OCI-LY7 (cell line): ENCODE measurements at regions not wholly inside any gene's neighbourhood (a gene's known extent, or its start where the extent isn't known, plus 50 kb on each side); places are given as distances from the start of the nearest gene placed in this dataset.

Experiments
- BruUV-seq: library from RNA; stranded (reverse); fragments of 400-500 nt; replicated peaks from 2 replicates; lab custom pipeline; 2021; lab: Mats Ljungman, UMichigan
- CTCF ChIA-PET: fragments of 300-600 bp; sonication (Branson Sonifier 250); formaldehyde crosslinking; loops from one replicate; lab custom pipeline; 2022; ENCODE audit warnings: antibody characterized with exemption; ENCODE audit not compliant: unreplicated experiment; lab: Charles Lee
- POLR2A ChIA-PET: fragments of 300-600 bp; sonication (Branson Sonifier 250); formaldehyde crosslinking; loops from one replicate; lab custom pipeline; 2022; ENCODE audit warnings: antibody characterized with exemption; lab: Charles Lee
- DNase-seq: peaks from one replicate; pipeline ENCODE4 v3.0.0-alpha.2; 2015; ENCODE audit warnings: low spot score
- H2AFZ ChIP-seq: fragments of 200-600 bp; sonication (generic), shearing (Covaris generic); 2 replicates; pipeline ENCODE4 v1.6.1; 2014; ENCODE audit warnings: mild to moderate bottlenecking, antibody characterized with exemption, low read length, moderate library complexity
- H3K27ac ChIP-seq: fragments of 200-600 bp; sonication (generic); 2 replicates; pipeline ENCODE4 v1.5.1; 2014; ENCODE audit warnings: mixed run types, low read depth, mild to moderate bottlenecking, moderate library complexity, low read length, inconsistent platforms; ENCODE audit not compliant: poor library complexity, severe bottlenecking
- H3K36me3 ChIP-seq: fragments of 200-600 bp; sonication (generic); 2 replicates; pipeline ENCODE4 v1.6.1; 2014; ENCODE audit warnings: mild to moderate bottlenecking, antibody characterized with exemption, low read length, moderate library complexity, mixed read lengths; ENCODE audit not compliant: insufficient read depth
- H3K4me1 ChIP-seq: fragments of 200-600 bp; sonication (generic); 2 replicates; pipeline ENCODE4 v1.5.1; 2014; ENCODE audit warnings: mild to moderate bottlenecking, low read length; ENCODE audit not compliant: insufficient read depth, poor library complexity, severe bottlenecking
- H3K4me2 ChIP-seq: fragments of 200-600 bp; sonication (generic); 2 replicates; pipeline ENCODE4 v1.6.1; 2014; ENCODE audit warnings: mild to moderate bottlenecking, low read length
- H3K4me3 ChIP-seq: fragments of 200-600 bp; sonication (generic); 2 replicates; pipeline ENCODE4 v1.5.1; 2014; ENCODE audit warnings: mild to moderate bottlenecking, low read depth, low read length; ENCODE audit not compliant: poor library complexity, severe bottlenecking
- H3K79me2 ChIP-seq: fragments of 200-600 bp; sonication (generic); 2 replicates; pipeline ENCODE4 v1.6.1; 2016; ENCODE audit warnings: low read depth, mild to moderate bottlenecking, low read length, moderate library complexity, mixed read lengths; ENCODE audit not compliant: insufficient read depth
- H3K9me2 ChIP-seq: fragments of 200-600 bp; sonication (generic); 2 replicates; pipeline ENCODE4 v1.6.1; 2016; ENCODE audit warnings: mild to moderate bottlenecking, low read length, mixed read lengths; ENCODE audit not compliant: insufficient read depth
- H3K9me3 ChIP-seq: fragments of 200-600 bp; sonication (generic); 2 replicates; pipeline ENCODE4 v1.6.1; 2014; ENCODE audit warnings: mild to moderate bottlenecking, mixed run types, low read length, mixed read lengths
- H4K20me1 ChIP-seq: fragments of 200-600 bp; sonication (generic); 2 replicates; pipeline ENCODE4 v1.6.1; 2014; ENCODE audit warnings: mild to moderate bottlenecking, antibody characterized with exemption, low read length, moderate library complexity, mixed read lengths; ENCODE audit not compliant: insufficient read depth
- EZH2phosphoT487 ChIP-seq: fragments of 200-600 bp; sonication (generic); IDR thresholded peaks from 2 replicates; pipeline ENCODE4 v1.6.1; 2018; ENCODE audit warnings: low read depth, borderline replicate concordance, mild to moderate bottlenecking, mixed run types, antibody characterized with exemption, low read length, moderate library complexity, mixed read lengths
- intact Hi-C: fragments of 100-400 bp; cut with micrococcal nuclease; formaldehyde crosslinking; loops from one replicate; pipeline ENCODE4 v1.10.0; 2022; ENCODE audit not compliant: unreplicated experiment
- TF ChIP-seq, protein P1 (sequence below): fragments of 200-600 bp; sonication (generic); conservative IDR thresholded peaks from 2 replicates; pipeline ENCODE4 v1.5.1; 2014; ENCODE audit warnings: mild to moderate bottlenecking, antibody characterized with exemption, low read length, moderate library complexity, mixed read lengths

DNA sequence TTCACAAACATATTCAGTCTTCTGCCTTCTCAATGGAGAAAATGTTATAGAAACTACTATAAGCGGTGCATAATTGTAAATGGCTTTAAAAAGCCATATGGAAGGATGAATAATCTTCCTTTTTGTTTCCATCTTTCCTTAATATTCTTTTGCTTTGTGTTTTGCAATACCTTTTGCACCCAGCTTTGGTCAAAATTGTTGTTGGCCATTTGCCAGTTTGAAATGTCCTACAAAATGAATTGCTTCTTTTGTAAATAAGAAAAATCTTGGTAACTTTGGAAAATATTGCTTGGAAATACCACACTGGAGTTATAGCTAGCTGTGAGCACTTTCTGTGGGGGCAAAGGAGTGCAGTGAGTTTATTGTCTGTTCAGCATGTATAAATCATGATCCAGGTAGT is 93.5 kb upstream of the NR2F2 start:
- H3K79me2 ChIP-seq, result no peaks in the 10 kb centered on the region
- ChIA-PET POLR2A (no interaction called here), CTCF (no interaction called here)
- BruUV-seq, result no TSS peak
- intact Hi-C loops, result no loop called here
- no peaks in the 10 kb centered on the region for H4K20me1 ChIP-seq
- H2AFZ ChIP-seq, result no peak overlapping the region
- no peaks in the 10 kb centered on the region for H3K4me1 ChIP-seq
- H3K4me2 ChIP-seq, result no peak overlapping the region
- no peak overlapping the region for H3K27ac ChIP-seq
- TF ChIP-seq EZH2phosphoT487, result no peak
- TF ChIP-seq, protein P1, sequence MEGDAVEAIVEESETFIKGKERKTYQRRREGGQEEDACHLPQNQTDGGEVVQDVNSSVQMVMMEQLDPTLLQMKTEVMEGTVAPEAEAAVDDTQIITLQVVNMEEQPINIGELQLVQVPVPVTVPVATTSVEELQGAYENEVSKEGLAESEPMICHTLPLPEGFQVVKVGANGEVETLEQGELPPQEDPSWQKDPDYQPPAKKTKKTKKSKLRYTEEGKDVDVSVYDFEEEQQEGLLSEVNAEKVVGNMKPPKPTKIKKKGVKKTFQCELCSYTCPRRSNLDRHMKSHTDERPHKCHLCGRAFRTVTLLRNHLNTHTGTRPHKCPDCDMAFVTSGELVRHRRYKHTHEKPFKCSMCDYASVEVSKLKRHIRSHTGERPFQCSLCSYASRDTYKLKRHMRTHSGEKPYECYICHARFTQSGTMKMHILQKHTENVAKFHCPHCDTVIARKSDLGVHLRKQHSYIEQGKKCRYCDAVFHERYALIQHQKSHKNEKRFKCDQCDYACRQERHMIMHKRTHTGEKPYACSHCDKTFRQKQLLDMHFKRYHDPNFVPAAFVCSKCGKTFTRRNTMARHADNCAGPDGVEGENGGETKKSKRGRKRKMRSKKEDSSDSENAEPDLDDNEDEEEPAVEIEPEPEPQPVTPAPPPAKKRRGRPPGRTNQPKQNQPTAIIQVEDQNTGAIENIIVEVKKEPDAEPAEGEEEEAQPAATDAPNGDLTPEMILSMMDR, result no peak
- no peaks in the 10 kb centered on the region for H3K9me3 ChIP-seq
- H3K9me2 ChIP-seq, result no peaks in the 10 kb centered on the region
- no peak overlapping the region for H3K4me3 ChIP-seq
- H3K36me3 ChIP-seq, result no peaks in the 10 kb centered on the region
- no peak for DNase-seq

DNA sequence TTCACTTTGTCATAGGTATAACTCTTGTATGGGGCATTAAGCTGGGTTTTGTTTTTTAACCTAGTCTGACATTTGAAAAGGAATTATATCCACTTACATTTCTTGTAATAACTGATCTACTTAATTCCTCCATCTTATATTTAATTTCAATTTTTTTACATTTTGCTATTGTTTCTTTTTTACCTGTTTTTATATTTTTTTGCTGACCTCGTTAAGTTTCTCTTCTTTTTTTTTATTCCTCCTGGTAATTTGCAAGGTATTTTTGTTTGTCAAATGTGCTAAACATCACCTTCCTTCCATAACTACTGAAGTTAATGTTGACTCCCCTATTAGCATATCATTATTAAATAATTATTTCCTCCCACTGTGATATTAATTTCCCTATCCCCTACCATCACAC is 87.7 kb upstream of the NR2F2 start:
- no TSS peak for BruUV-seq
- TF ChIP-seq, protein P1, result no peak
- no peak for TF ChIP-seq EZH2phosphoT487
- H3K4me1 ChIP-seq, result no peaks in the 10 kb centered on the region
- intact Hi-C loops, result no loop called here
- no peak overlapping the region for H3K27ac ChIP-seq
- CTCF ChIA-PET, result no interaction called here
- H2AFZ ChIP-seq, result no peak overlapping the region
- POLR2A ChIA-PET, result no interaction called here
- no peak overlapping the region for H3K4me3 ChIP-seq
- no peaks in the 10 kb centered on the region for H4K20me1 ChIP-seq
- H3K9me3 ChIP-seq, result no peaks in the 10 kb centered on the region
- H3K36me3 ChIP-seq, result no peaks in the 10 kb centered on the region
- H3K4me2 ChIP-seq, result no peak overlapping the region
- DNase-seq, result no peak
- H3K79me2 ChIP-seq, result no peaks in the 10 kb centered on the region
- H3K9me2 ChIP-seq, result no peaks in the 10 kb centered on the region

DNA sequence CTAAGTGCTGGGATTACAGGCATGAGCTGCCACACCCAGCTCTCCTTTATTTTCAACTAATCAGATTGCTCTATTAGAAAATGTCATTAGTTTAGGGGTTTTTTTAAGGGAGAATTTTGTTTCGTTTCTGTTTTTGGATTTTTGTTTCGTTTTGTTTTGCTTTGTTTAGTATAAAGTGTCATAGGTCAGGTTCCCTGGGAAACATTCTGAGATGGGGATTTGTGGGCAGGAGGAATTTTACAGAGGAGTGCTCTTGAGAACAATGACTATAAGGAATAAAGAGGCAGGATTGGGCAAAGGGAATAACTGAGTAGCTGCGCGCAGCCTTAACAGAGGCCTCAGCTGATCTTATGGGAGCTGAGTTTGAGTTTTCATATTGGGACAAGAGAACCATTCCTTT is 86.8 kb upstream of the NR2F2 start:
- POLR2A ChIA-PET, result no interaction called here
- Histone ChIP-seq H3K4me1 (no peaks in the 10 kb centered on the region), H3K9me3 (no peaks in the 10 kb centered on the region), H3K4me3 (no peak overlapping the region), H4K20me1 (no peaks in the 10 kb centered on the region), H3K27ac (no peak overlapping the region), H3K4me2 (no peak overlapping the region), H3K79me2 (no peaks in the 10 kb centered on the region), H3K9me2 (no peaks in the 10 kb centered on the region), H3K36me3 (no peaks in the 10 kb centered on the region), H2AFZ (no peak overlapping the region)
- TF ChIP-seq EZH2phosphoT487, result no peak
- TF ChIP-seq, protein P1, result no peak
- intact Hi-C loops, result no loop called here
- DNase-seq, result no peak
- CTCF ChIA-PET, result no interaction called here
- no TSS peak for BruUV-seq
